HepG2 (cell line): ENCODE measurements at regions not wholly inside any gene's neighbourhood (a gene's known extent, or its start where the extent isn't known, plus 50 kb on each side); places are given as distances from the start of the nearest gene placed in this dataset.

Experiments
- ATAC-seq: fragments of 200-7000 bp; cut with Tn5 transposase; 3 replicates; pipeline ENCODE4 v1.9.1; 2020; ENCODE audit warnings: mild to moderate bottlenecking, moderate library complexity
- BruUV-seq: library from RNA; stranded (reverse); fragments of 400-500 nt; replicated peaks from 2 replicates; lab custom pipeline; 2021; lab: Mats Ljungman, UMichigan
- CTCF ChIA-PET: fragments of 300-600 bp; formaldehyde crosslinking; extraction: SDS; loops from one replicate; lab custom pipeline; 2021; ENCODE audit warnings: low total read pairs, inconsistent platforms, low intra/inter-chr PET ratio; lab: Yijun Ruan, JAX
- POLR2A ChIA-PET: fragments of 350-600 bp; sonication (Branson Sonifier 250); formaldehyde crosslinking; loops from one replicate; lab custom pipeline; 2020; ENCODE audit warnings: antibody characterized with exemption, inconsistent platforms; lab: Yijun Ruan, JAX
- DNase-seq: peaks from one replicate; pipeline ENCODE4 v3.0.0-alpha.2; 2015; ENCODE audit warnings: low spot score
- FAIRE-seq: peaks from 3 replicates; lab custom pipeline; 2011; peaks lifted over from hg19 to GRCh38; lab: Jason Lieb, UNC
- H2AFZ ChIP-seq: one replicate; pipeline ENCODE4 v1.6.1; 2011; ENCODE audit warnings: low read length, inconsistent platforms
- H3K27ac ChIP-seq: fragments of 300-600 bp; 3 replicates; pipeline ENCODE4 v1.8.0; 2011; ENCODE audit warnings: mixed run types, mild to moderate bottlenecking, mixed read lengths, low read length, inconsistent platforms; ENCODE audit not compliant: insufficient read depth; ENCODE audit errors: extremely low read length
- H3K27me3 ChIP-seq, 2 experiments: fragments of 200-600 bp in 1 of 2; 2 replicates in 1 of 2; 3 replicates in 1 of 2; pipeline versions ENCODE4 v1.6.0 to v1.8.0; 2011; ENCODE audit warnings: low read length in 2 of 2, mild to moderate bottlenecking in 2 of 2, moderate library complexity in 2 of 2, inconsistent platforms in 1 of 2; ENCODE audit not compliant: insufficient read depth in 2 of 2, control insufficient read depth in 1 of 2
- H3K36me3 ChIP-seq, 2 experiments: fragments of 200-600 bp in 1 of 2; replicated peaks in 1 of 2; 2 replicates in 1 of 2; 3 replicates in 1 of 2; pipeline versions ENCODE4 v1.5.1 to v1.8.0; 2011; ENCODE audit warnings: low read length in 2 of 2, inconsistent platforms in 1 of 2; ENCODE audit not compliant: insufficient read depth in 2 of 2, control insufficient read depth in 1 of 2
- H3K4me1 ChIP-seq: 2 replicates; pipeline ENCODE4 v1.5.1; 2012; ENCODE audit warnings: low read length, inconsistent platforms; ENCODE audit not compliant: insufficient read depth
- H3K4me2 ChIP-seq: 2 replicates; pipeline ENCODE4 v1.6.0; 2011; ENCODE audit warnings: low read depth, low read length, inconsistent platforms
- H3K4me3 ChIP-seq, 3 experiments: fragments of 200-600 bp in 1 of 3; sonication (generic), shearing (Covaris generic) in 1 of 3; replicated peaks in 1 of 3; 2 replicates each; pipeline ENCODE4 v1.5.1; 2011 to 2016; ENCODE audit warnings: low read length in 3 of 3, inconsistent platforms in 2 of 3, low read depth in 2 of 3, mild to moderate bottlenecking in 2 of 3, control low read depth in 1 of 3, mixed read lengths in 1 of 3; ENCODE audit not compliant: insufficient read depth in 1 of 3
- H3K79me2 ChIP-seq: one replicate; pipeline ENCODE4 v1.6.1; 2011; ENCODE audit warnings: low read length, inconsistent platforms; ENCODE audit not compliant: insufficient read depth
- H3K9ac ChIP-seq: 2 replicates; pipeline ENCODE4 v1.6.0; 2011; ENCODE audit warnings: mild to moderate bottlenecking, low read depth, low read length, inconsistent platforms; ENCODE audit not compliant: insufficient read depth
- H3K9me3 ChIP-seq: 2 replicates; pipeline ENCODE4 v1.5.1; 2012; ENCODE audit warnings: mild to moderate bottlenecking, low read length
- H4K20me1 ChIP-seq: 2 replicates; pipeline ENCODE4 v1.6.0; 2011; ENCODE audit warnings: inconsistent platforms, mild to moderate bottlenecking, low read length, moderate library complexity; ENCODE audit not compliant: insufficient read depth
- ASH2L ChIP-seq: fragments of 300-600, 200-600 bp; sonication (generic); IDR thresholded peaks from 2 replicates; pipeline ENCODE4 v1.7.0; 2017; ENCODE audit warnings: low read depth, mild to moderate bottlenecking, moderate library complexity, mixed read lengths, low read length; ENCODE audit not compliant: insufficient read length
- CBFB ChIP-seq: sonication (generic); formaldehyde crosslinking; IDR thresholded peaks from 2 replicates; pipeline ENCODE4 v1.4.0; 2020; ENCODE audit warnings: missing genetic modification reagents
- CBX1 ChIP-seq: IDR thresholded peaks from one replicate; pipeline ENCODE4 v1.6.1; 2016; ENCODE audit warnings: antibody characterized with exemption, low read depth
- GATAD1 ChIP-seq: IDR thresholded peaks from 2 replicates; pipeline ENCODE4 v1.6.1; 2016; ENCODE audit warnings: missing genetic modification reagents, missing compliant biosample characterization
- MED1 ChIP-seq: sonication (generic); formaldehyde crosslinking; IDR thresholded peaks from 2 replicates; pipeline ENCODE4 v1.4.0; 2020; ENCODE audit warnings: missing genetic modification reagents
- MTA1 ChIP-seq: sonication (generic); formaldehyde crosslinking; IDR thresholded peaks from 2 replicates; pipeline ENCODE4 v1.4.0; 2020; ENCODE audit warnings: missing genetic modification reagents, mild to moderate bottlenecking, borderline replicate concordance
- NBN ChIP-seq: fragments of 450-650 bp; conservative IDR thresholded peaks from 2 replicates; pipeline ENCODE4 v1.6.1; 2017
- POLR2A ChIP-seq, 2 experiments: IDR thresholded peaks; 2 replicates each; pipeline ENCODE4 v1.6.1; 2011; ENCODE audit warnings: low read depth in 2 of 2, low read length in 2 of 2, mild to moderate bottlenecking in 1 of 2, moderate library complexity in 1 of 2; ENCODE audit not compliant: insufficient read depth in 1 of 2
- RBM39 ChIP-seq: fragments of 200-400 bp; formaldehyde crosslinking; IDR thresholded peaks from one replicate; pipeline ENCODE4 v1.6.1; 2018; ENCODE audit warnings: antibody characterized with exemption, mild to moderate bottlenecking, low read depth, low read length; ENCODE audit not compliant: poor library complexity, severe bottlenecking
- RCOR2 ChIP-seq: IDR thresholded peaks from 2 replicates; pipeline ENCODE4 v1.6.1; 2016; ENCODE audit warnings: missing biosample characterization, missing genetic modification reagents
- SP2 ChIP-seq: sonication (generic); formaldehyde crosslinking; IDR thresholded peaks from 2 replicates; pipeline ENCODE4 v1.5.1; 2020; ENCODE audit warnings: mild to moderate bottlenecking, missing genetic modification reagents
- TP53 ChIP-seq: sonication (generic); formaldehyde crosslinking; conservative IDR thresholded peaks from 2 replicates; pipeline ENCODE4 v1.4.0; 2020; ENCODE audit warnings: missing genetic modification reagents
- ZFX ChIP-seq: sonication (generic); formaldehyde crosslinking; IDR thresholded peaks from 2 replicates; pipeline ENCODE4 v1.4.0; 2020; ENCODE audit warnings: mild to moderate bottlenecking, low read depth, missing genetic modification reagents, moderate library complexity
- ZNF205 ChIP-seq: IDR thresholded peaks from 2 replicates; pipeline ENCODE4 v1.6.1; 2018; ENCODE audit warnings: missing biosample characterization, missing genetic modification reagents
- ZNF256 ChIP-seq: sonication (generic); formaldehyde crosslinking; conservative IDR thresholded peaks from 2 replicates; pipeline ENCODE4 v1.4.0; 2020; ENCODE audit warnings: missing genetic modification reagents
- ZNF317 ChIP-seq: sonication (generic); formaldehyde crosslinking; IDR thresholded peaks from 2 replicates; pipeline ENCODE4 v1.5.0; 2020; ENCODE audit warnings: mild to moderate bottlenecking, missing genetic modification reagents
- ZNF674 ChIP-seq: sonication (generic); formaldehyde crosslinking; IDR thresholded peaks from 2 replicates; pipeline ENCODE4 v1.5.0; 2020; ENCODE audit warnings: low read depth, mild to moderate bottlenecking, missing genetic modification reagents
- ZNF703 ChIP-seq: sonication (generic); formaldehyde crosslinking; IDR thresholded peaks from 2 replicates; pipeline ENCODE4 v1.5.1; 2020; ENCODE audit warnings: missing genetic modification reagents, mild to moderate bottlenecking, moderate library complexity, borderline replicate concordance
- WGBS: methylation state at CpG from one replicate; pipeline ENCODE4 v1.1.6; 2017; ENCODE audit warnings: low lambda C conversion rate; 5-methylcytosine and 5-hydroxymethylcytosine counted together
- in situ Hi-C: cut with HindIII; loops from 2 replicates; pipeline ENCODE4 v1.10.0; 2017; ENCODE audit warnings: low pct_unique_long_range_greater_than_20kb; ENCODE audit not compliant: extremely low pct_ligation_motif_present
- intact Hi-C: fragments of 100-400 bp; cut with micrococcal nuclease; formaldehyde crosslinking; loops from one replicate; pipeline ENCODE4 v1.10.0; 2022; ENCODE audit not compliant: unreplicated experiment
- TF ChIP-seq, protein P1 (sequence below): sonication (generic); formaldehyde crosslinking; IDR thresholded peaks from 2 replicates; pipeline ENCODE4 v1.4.0; 2020; ENCODE audit warnings: missing genetic modification reagents
- TF ChIP-seq, protein P2 (sequence below): sonication (generic); formaldehyde crosslinking; IDR thresholded peaks from 2 replicates; pipeline ENCODE4 v1.4.0; 2020; ENCODE audit warnings: missing genetic modification reagents

DNA sequence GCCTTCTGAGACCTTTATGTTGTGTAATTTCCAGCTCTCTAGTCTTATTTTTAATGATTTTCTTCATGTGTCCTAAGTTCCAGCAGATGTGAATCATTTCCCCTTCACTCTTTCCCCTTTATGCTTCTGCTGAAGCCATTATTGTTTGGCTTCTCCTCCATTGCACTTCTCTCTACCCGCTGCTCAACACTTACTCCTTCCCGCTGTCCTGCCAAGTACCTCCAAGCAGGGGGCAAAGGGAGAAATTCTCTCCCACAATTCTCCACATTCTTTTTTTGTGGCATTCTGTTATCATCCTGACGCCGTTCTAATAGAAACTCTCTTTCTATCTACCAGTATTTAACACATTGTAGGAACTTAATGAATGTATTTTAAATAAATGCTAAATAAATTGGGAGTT, 388.9 kb upstream of the TPK1 start (continued):
- TF ChIP-seq ZNF256 (CRISPR knock-in tag) (no peak), RCOR2 (CRISPR knock-in tag) (no peak), ZNF205 (no peak), ZNF703 (CRISPR knock-in tag) (no peak), SP2 (no peak), RBM39 (no peak), MTA1 (no peak)
- TF ChIP-seq, protein P1, sequence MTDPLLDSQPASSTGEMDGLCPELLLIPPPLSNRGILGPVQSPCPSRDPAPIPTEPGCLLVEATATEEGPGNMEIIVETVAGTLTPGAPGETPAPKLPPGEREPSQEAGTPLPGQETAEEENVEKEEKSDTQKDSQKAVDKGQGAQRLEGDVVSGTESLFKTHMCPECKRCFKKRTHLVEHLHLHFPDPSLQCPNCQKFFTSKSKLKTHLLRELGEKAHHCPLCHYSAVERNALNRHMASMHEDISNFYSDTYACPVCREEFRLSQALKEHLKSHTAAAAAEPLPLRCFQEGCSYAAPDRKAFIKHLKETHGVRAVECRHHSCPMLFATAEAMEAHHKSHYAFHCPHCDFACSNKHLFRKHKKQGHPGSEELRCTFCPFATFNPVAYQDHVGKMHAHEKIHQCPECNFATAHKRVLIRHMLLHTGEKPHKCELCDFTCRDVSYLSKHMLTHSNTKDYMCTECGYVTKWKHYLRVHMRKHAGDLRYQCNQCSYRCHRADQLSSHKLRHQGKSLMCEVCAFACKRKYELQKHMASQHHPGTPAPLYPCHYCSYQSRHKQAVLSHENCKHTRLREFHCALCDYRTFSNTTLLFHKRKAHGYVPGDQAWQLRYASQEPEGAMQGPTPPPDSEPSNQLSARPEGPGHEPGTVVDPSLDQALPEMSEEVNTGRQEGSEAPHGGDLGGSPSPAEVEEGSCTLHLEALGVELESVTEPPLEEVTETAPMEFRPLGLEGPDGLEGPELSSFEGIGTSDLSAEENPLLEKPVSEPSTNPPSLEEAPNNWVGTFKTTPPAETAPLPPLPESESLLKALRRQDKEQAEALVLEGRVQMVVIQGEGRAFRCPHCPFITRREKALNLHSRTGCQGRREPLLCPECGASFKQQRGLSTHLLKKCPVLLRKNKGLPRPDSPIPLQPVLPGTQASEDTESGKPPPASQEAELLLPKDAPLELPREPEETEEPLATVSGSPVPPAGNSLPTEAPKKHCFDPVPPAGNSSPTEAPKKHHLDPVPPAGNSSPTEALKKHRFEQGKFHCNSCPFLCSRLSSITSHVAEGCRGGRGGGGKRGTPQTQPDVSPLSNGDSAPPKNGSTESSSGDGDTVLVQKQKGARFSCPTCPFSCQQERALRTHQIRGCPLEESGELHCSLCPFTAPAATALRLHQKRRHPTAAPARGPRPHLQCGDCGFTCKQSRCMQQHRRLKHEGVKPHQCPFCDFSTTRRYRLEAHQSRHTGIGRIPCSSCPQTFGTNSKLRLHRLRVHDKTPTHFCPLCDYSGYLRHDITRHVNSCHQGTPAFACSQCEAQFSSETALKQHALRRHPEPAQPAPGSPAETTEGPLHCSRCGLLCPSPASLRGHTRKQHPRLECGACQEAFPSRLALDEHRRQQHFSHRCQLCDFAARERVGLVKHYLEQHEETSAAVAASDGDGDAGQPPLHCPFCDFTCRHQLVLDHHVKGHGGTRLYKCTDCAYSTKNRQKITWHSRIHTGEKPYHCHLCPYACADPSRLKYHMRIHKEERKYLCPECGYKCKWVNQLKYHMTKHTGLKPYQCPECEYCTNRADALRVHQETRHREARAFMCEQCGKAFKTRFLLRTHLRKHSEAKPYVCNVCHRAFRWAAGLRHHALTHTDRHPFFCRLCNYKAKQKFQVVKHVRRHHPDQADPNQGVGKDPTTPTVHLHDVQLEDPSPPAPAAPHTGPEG (CRISPR knock-in tag): no peak

DNA sequence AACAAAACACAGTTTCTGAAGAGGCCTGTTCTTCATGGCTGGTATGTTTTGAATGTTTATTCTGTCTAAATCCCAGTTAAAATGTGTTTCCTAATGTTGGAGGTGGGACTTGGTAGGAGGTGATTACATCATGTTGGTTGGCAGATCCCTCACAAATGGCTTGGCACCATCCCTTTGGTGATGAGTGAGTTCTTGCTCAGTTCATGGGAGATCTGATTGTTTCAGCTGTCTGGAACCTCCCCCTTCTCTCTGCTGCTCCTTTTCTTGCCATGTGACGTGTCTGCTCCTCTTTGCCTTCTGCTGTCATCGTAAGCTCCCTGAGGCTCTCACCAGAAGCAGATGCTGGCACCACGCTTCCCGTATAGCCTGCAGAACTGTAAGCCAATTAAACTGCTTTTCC, 383.6 kb upstream of the TPK1 start:
- in situ Hi-C loops (no loop called here), intact Hi-C loops (no loop called here)
- no peak overlapping the region for H2AFZ ChIP-seq
- ChIA-PET CTCF (no interaction called here), POLR2A (no interaction called here)
- H3K9ac ChIP-seq: no peak overlapping the region
- no TSS peak for BruUV-seq
- H3K27ac ChIP-seq: no peak overlapping the region
- ATAC-seq: no peak
- no peaks in the 10 kb centered on the region for H3K4me1 ChIP-seq
- FAIRE-seq: no peak
- peaks cover 65% of the 10 kb centered on the region for H3K9me3 ChIP-seq
- no peaks in the 10 kb centered on the region for H4K20me1 ChIP-seq
- no peaks in the 10 kb centered on the region for H3K79me2 ChIP-seq
- no peak overlapping the region for H3K4me3 ChIP-seq
- no peak overlapping the region for H3K4me2 ChIP-seq
- no peaks in the 10 kb centered on the region for H3K27me3 ChIP-seq
- H3K36me3 ChIP-seq: no peaks in the 10 kb centered on the region
- 40% methylated on average over 3 of the region's 4 CpGs for WGBS
- DNase-seq: no peak
- TF ChIP-seq ZFX (CRISPR knock-in tag) (no peak), CBX1 (no peak), MED1 (CRISPR knock-in tag) (no peak), NBN (no peak), ASH2L (no peak), ZNF674 (CRISPR knock-in tag) (no peak), POLR2A (IDR thresholded peaks at IDR 0.05; ENCODE audit: insufficient read depth in 1 of 2, low read depth in 2 of 2, low read length in 2 of 2) (no peak), CBFB (CRISPR knock-in tag) (no peak), ZNF317 (CRISPR knock-in tag) (no peak), GATAD1 (CRISPR knock-in tag) (no peak), TP53 (CRISPR knock-in tag) (no peak)
- TF ChIP-seq, protein P2, sequence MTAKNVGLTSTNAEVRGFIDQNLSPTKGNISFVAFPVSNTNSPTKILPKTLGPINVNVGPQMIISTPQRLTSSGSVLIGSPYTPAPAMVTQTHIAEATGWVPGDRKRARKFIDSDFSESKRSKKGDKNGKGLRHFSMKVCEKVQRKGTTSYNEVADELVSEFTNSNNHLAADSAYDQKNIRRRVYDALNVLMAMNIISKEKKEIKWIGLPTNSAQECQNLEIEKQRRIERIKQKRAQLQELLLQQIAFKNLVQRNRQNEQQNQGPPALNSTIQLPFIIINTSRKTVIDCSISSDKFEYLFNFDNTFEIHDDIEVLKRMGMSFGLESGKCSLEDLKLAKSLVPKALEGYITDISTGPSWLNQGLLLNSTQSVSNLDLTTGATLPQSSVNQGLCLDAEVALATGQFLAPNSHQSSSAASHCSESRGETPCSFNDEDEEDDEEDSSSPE (CRISPR knock-in tag): no peak
